Thyroid gland (tissue), 4 donors: ENCODE measurements at regions not wholly inside any gene's neighbourhood (a gene's known extent, or its start where the extent isn't known, plus 50 kb on each side); places are given as distances from the start of the nearest gene placed in this dataset.

Experiments
- POLR2A ChIP-seq, 2 donors: fragments of 450-650 bp; IDR thresholded peaks; one replicate each; pipeline ENCODE4 v1.6.1; 2017; ENCODE audit warnings: antibody characterized with exemption in 2 of 2, mild to moderate bottlenecking in 2 of 2, moderate library complexity in 1 of 2
- TF ChIP-seq, protein P1 (sequence below), 6 experiments: fragments of 200-600 bp in 3 of 6; fragments of 450-650 bp in 3 of 6; sonication (generic) in 3 of 6; IDR thresholded peaks; one replicate each; pipeline ENCODE4 v1.5.1; 2016 to 2019; ENCODE audit warnings: antibody characterized with exemption in 6 of 6, mild to moderate bottlenecking in 2 of 6, inconsistent platforms in 1 of 6, moderate library complexity in 1 of 6

GRCh38 chr5:19067741-19068140, 920.3 kb downstream of the CDH18 start:
- TF ChIP-seq, protein P1, sequence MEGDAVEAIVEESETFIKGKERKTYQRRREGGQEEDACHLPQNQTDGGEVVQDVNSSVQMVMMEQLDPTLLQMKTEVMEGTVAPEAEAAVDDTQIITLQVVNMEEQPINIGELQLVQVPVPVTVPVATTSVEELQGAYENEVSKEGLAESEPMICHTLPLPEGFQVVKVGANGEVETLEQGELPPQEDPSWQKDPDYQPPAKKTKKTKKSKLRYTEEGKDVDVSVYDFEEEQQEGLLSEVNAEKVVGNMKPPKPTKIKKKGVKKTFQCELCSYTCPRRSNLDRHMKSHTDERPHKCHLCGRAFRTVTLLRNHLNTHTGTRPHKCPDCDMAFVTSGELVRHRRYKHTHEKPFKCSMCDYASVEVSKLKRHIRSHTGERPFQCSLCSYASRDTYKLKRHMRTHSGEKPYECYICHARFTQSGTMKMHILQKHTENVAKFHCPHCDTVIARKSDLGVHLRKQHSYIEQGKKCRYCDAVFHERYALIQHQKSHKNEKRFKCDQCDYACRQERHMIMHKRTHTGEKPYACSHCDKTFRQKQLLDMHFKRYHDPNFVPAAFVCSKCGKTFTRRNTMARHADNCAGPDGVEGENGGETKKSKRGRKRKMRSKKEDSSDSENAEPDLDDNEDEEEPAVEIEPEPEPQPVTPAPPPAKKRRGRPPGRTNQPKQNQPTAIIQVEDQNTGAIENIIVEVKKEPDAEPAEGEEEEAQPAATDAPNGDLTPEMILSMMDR (IDR thresholded peaks at IDR 0.05) = no peak
- TF ChIP-seq POLR2A (IDR thresholded peaks at IDR 0.05) = no peak
